22Rv1 (cell line): ENCODE measurements at regions not wholly inside any gene's neighbourhood (a gene's known extent, or its start where the extent isn't known, plus 50 kb on each side); places are given as distances from the start of the nearest gene placed in this dataset.

Experiments used
- CTCF ChIP-seq: fragments of 450-650 bp; IDR thresholded peaks from 2 replicates; pipeline ENCODE4 v1.5.1; 2017; ENCODE audit warnings: mild to moderate bottlenecking
- ZFX ChIP-seq: fragments of 450-650 bp; IDR thresholded peaks from 2 replicates; pipeline ENCODE4 v1.6.1; 2017; ENCODE audit warnings: antibody characterized with exemption, borderline replicate concordance

DNA sequence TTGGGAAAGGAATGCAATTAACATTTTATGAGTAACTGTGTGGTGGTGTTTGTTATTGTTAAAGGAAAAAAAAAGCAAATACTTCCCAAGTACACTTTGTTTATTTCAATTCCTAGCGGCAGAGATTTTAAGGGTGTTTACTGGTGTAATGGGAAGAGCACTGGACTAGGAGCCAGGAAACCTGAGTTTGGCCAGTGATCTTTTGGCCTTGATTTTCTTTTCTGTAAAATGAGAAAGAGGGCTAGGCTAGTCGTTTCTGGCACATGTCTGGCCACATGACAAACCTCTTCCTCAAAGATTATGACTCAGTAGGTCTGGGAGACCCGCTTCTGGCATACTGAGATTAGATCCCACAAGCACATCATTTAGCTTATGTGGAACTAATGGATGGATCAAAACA, 428.1 kb upstream of the NOX3 start:
- TF ChIP-seq CTCF (no peak), ZFX (no peak)
